OCI-LY1 (cell line): ENCODE measurements at regions not wholly inside any gene's neighbourhood (a gene's known extent, or its start where the extent isn't known, plus 50 kb on each side); places are given as distances from the start of the nearest gene placed in this dataset.
"Not testable (repeated sequence)": the region's sequence is repeated elsewhere in the genome, so short reads cannot be mapped to it uniquely, and the experiment has no call there.

Experiments
- H2AFZ ChIP-seq: fragments of 200-600 bp; sonication (generic), shearing (Covaris generic); 2 replicates; pipeline ENCODE4 v1.6.0; 2014; ENCODE audit warnings: antibody characterized with exemption, mild to moderate bottlenecking, low read length
- H3F3A ChIP-seq: fragments of 200-600 bp; sonication (generic), shearing (Covaris generic); 2 replicates; pipeline ENCODE4 v1.6.0; 2014; ENCODE audit warnings: mild to moderate bottlenecking, antibody characterized with exemption, low read length, moderate library complexity; ENCODE audit not compliant: insufficient read depth
- H3K27ac ChIP-seq: fragments of 200-600 bp; sonication (generic); 2 replicates; pipeline ENCODE4 v1.5.1; 2014; ENCODE audit warnings: low read length, mixed run types, mild to moderate bottlenecking, low read depth; ENCODE audit not compliant: poor library complexity, severe bottlenecking
- H3K27me3 ChIP-seq: fragments of 200-600 bp; sonication (generic); 2 replicates; pipeline ENCODE4 v1.6.0; 2014; ENCODE audit warnings: antibody characterized with exemption, mild to moderate bottlenecking, low read length, moderate library complexity; ENCODE audit not compliant: insufficient read depth
- H3K36me3 ChIP-seq: fragments of 200-600 bp; sonication (generic); 2 replicates; pipeline ENCODE4 v1.6.1; 2014; ENCODE audit warnings: mild to moderate bottlenecking, antibody characterized with exemption, low read length, moderate library complexity, mixed read lengths; ENCODE audit not compliant: insufficient read depth
- H3K4me1 ChIP-seq: fragments of 200-600 bp; sonication (generic); 2 replicates; pipeline ENCODE4 v1.5.1; 2014; ENCODE audit warnings: mild to moderate bottlenecking, low read length, moderate library complexity; ENCODE audit not compliant: insufficient read depth, severe bottlenecking
- H3K4me2 ChIP-seq: fragments of 200-600 bp; sonication (generic), shearing (Covaris generic); 2 replicates; pipeline ENCODE4 v1.6.1; 2014; ENCODE audit warnings: low read length
- H3K4me3 ChIP-seq: fragments of 200-600 bp; sonication (generic); 2 replicates; pipeline ENCODE4 v1.5.1; 2014; ENCODE audit warnings: low read length, low read depth, mild to moderate bottlenecking, mixed read lengths; ENCODE audit not compliant: poor library complexity, severe bottlenecking
- H3K79me2 ChIP-seq: fragments of 200-600 bp; shearing (Covaris generic); 2 replicates; pipeline ENCODE4 v1.6.1; 2016; ENCODE audit warnings: mixed run types, low read length, mixed read lengths; ENCODE audit not compliant: insufficient read depth
- H3K9ac ChIP-seq: fragments of 200-600 bp; sonication (generic), shearing (Covaris generic); 2 replicates; pipeline ENCODE4 v1.6.1; 2014; ENCODE audit warnings: mild to moderate bottlenecking, low read length, mixed read lengths
- H3K9me2 ChIP-seq: fragments of 200-600 bp; sonication (generic), shearing (Covaris generic); 2 replicates; pipeline ENCODE4 v1.6.1; 2014; ENCODE audit warnings: low read depth, mild to moderate bottlenecking, low read length, mixed read lengths
- H3K9me3 ChIP-seq: fragments of 200-600 bp; shearing (Covaris generic); 2 replicates; pipeline ENCODE4 v1.6.1; 2014; ENCODE audit warnings: low read length, mixed read lengths
- H4K20me1 ChIP-seq: fragments of 200-600 bp; sonication (generic), shearing (Covaris generic); 2 replicates; pipeline ENCODE4 v1.6.0; 2016; ENCODE audit warnings: mild to moderate bottlenecking, low read length; ENCODE audit not compliant: insufficient read depth
- CTCF ChIP-seq: fragments of 200-600 bp; sonication (generic), shearing (Covaris generic); IDR thresholded peaks from 2 replicates; pipeline ENCODE4 v1.5.1; 2017; ENCODE audit warnings: mild to moderate bottlenecking, antibody characterized with exemption, low read length, moderate library complexity, mixed read lengths
- EZH2 ChIP-seq: fragments of 200-600 bp; sonication (generic), shearing (Covaris generic); IDR thresholded peaks from 2 replicates; pipeline ENCODE4 v1.8.0; 2017; ENCODE audit warnings: borderline replicate concordance, mixed run types, mild to moderate bottlenecking, antibody characterized with exemption, low read length, moderate library complexity, mixed read lengths

- H2AFZ ChIP-seq = no peak overlapping the region
- H3K4me1 ChIP-seq = no peaks in the 10 kb centered on the region
- H3K36me3 ChIP-seq = no peaks in the 10 kb centered on the region
- no peak for TF ChIP-seq CTCF
- TF ChIP-seq EZH2 = no peak
- H3K9me2 ChIP-seq = no peaks in the 10 kb centered on the region
- H3F3A ChIP-seq = no peaks in the 10 kb centered on the region
- no peaks in the 10 kb centered on the region for H4K20me1 ChIP-seq
- H3K27me3 ChIP-seq = no peaks in the 10 kb centered on the region; the same call in 1 of the 2 replicates
- H3K4me3 ChIP-seq = no peak overlapping the region
- H3K9ac ChIP-seq = no peak overlapping the region
- no peaks in the 10 kb centered on the region for H3K9me3 ChIP-seq
- H3K4me2 ChIP-seq = no peak overlapping the region
- H3K27ac ChIP-seq = no peak overlapping the region
- H3K79me2 ChIP-seq = no peaks in the 10 kb centered on the region
Measured at GRCh38 chr1:91101328-91101727, 79.5 kb upstream of the ZNF644 start.

- no peak overlapping the region for H3K4me3 ChIP-seq
- H2AFZ ChIP-seq = no peak overlapping the region
- no peak overlapping the region for H3K9ac ChIP-seq
- H3K9me2 ChIP-seq = no peaks in the 10 kb centered on the region
- no peaks in the 10 kb centered on the region for H3K79me2 ChIP-seq
- H4K20me1 ChIP-seq = no peaks in the 10 kb centered on the region
- H3K4me2 ChIP-seq = no peak overlapping the region
- TF ChIP-seq EZH2 = no peak
- no peaks in the 10 kb centered on the region for H3F3A ChIP-seq
- no peaks in the 10 kb centered on the region; the same call in 1 of the 2 replicates for H3K27me3 ChIP-seq
- no peak overlapping the region for H3K27ac ChIP-seq
- no peaks in the 10 kb centered on the region for H3K4me1 ChIP-seq
- no peaks in the 10 kb centered on the region for H3K36me3 ChIP-seq
- no peaks in the 10 kb centered on the region for H3K9me3 ChIP-seq
Measured at GRCh38 chr1:91099746-91100621, 78.1 kb upstream of the ZNF644 start.

GRCh38 chr1:91098299-91098906, 76.6 kb upstream of the ZNF644 start:
- no peaks in the 10 kb centered on the region for H3K9me3 ChIP-seq
- H3K4me2 ChIP-seq = no peak overlapping the region
- no peaks in the 10 kb centered on the region for H3K9me2 ChIP-seq
- no peak overlapping the region for H2AFZ ChIP-seq
- no peak overlapping the region for H3K9ac ChIP-seq
- no peak overlapping the region for H3K27ac ChIP-seq
- TF ChIP-seq EZH2 (no peak), CTCF (no peak)
- no peaks in the 10 kb centered on the region for H3K79me2 ChIP-seq
- H3F3A ChIP-seq = no peaks in the 10 kb centered on the region
- H3K27me3 ChIP-seq = no peaks in the 10 kb centered on the region; the same call in 1 of the 2 replicates
- H4K20me1 ChIP-seq = no peaks in the 10 kb centered on the region
- H3K4me3 ChIP-seq = no peak overlapping the region
- H3K36me3 ChIP-seq = no peaks in the 10 kb centered on the region
- no peaks in the 10 kb centered on the region for H3K4me1 ChIP-seq

- not testable (repeated sequence) for H3K4me1 ChIP-seq, H3K27ac ChIP-seq, H3K27me3 ChIP-seq, H3K4me2 ChIP-seq, H3K4me3 ChIP-seq, H3K36me3 ChIP-seq, H3K9me2 ChIP-seq, H3K9me3 ChIP-seq, H4K20me1 ChIP-seq, H3K9ac ChIP-seq, H3K79me2 ChIP-seq, H2AFZ ChIP-seq, H3F3A ChIP-seq
Measured at GRCh38 chr1:91095321-91095720, 73.5 kb upstream of the ZNF644 start.
